ENCODE measurements at regions not wholly inside any gene's neighbourhood (a gene's known extent, or its start where the extent isn't known, plus 50 kb on each side); places are given as distances from the start of the nearest gene placed in this dataset.
"Not testable (repeated sequence)": the region's sequence is repeated elsewhere in the genome, so short reads cannot be mapped to it uniquely, and the experiment has no call there.

DNA sequence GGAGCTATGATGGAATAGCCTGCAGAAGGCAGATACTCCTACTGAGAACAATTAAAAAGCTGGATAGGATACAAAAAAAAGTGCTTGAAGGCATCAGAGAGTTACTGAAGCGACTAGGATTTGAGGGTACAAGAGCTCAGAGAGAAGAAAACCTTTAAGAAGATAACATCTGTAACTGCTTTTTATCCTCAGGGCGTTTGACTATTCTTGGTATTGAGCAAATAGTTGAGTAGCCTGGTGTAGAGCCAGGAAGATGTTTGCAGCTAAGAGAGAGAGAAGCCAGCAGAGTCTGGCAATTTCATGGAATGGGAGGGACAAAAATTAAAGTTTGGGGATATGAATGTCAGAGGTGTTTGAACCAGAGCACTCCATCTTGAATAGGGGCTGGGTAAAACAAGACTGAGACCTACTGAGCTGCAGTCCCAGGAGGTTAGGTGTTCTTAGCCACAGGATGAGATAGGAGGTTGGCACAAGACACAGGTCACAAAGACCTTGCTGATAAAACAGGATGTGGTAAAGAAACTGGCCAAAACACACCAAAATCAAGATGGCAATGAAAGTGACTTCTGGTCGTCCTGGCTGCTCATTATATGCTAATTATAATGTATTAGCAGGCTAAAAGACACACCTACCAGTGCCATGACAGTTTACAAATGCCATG lies 428.8 kb downstream of the SH2D4B start:
- no peaks in the 10 kb centered on the region for H3K4me1 ChIP-seq (ENCODE audit: control insufficient read depth, insufficient read depth, low read length)
- no peak overlapping the region for H3K4me3 ChIP-seq (ENCODE audit: low read depth in 2 of 2, low read length in 2 of 2)
- H3K27me3 ChIP-seq (ENCODE audit: control insufficient read depth, insufficient read depth, low read length) = no peaks in the 10 kb centered on the region
- DNase-seq (ENCODE audit: low read depth, low spot score) = no peak
- no peaks in the 10 kb centered on the region; the same call in 1 of the 2 replicates for H3K9me3 ChIP-seq (ENCODE audit: control insufficient read depth, insufficient read depth, low read depth, low read length)
- intact Hi-C loops (cut with micrococcal nuclease; ENCODE audit: unreplicated experiment) (no loop called here), in situ Hi-C loops (cut with HindIII; ENCODE audit: low pct_unique_long_range_greater_than_20kb, low sequenced_read_pairs) (no loop called here)
- ChIA-PET CTCF (no interaction called here), POLR2A (no interaction called here)
- no peak for ATAC-seq
- TF ChIP-seq POLR2AphosphoS5 (IDR thresholded peaks at IDR 0.05; ENCODE audit: low read depth, low read length) (no peak), CTCF (IDR thresholded peaks at IDR 0.05) (no peak), SIN3A (IDR thresholded peaks at IDR 0.05; ENCODE audit: borderline replicate concordance, insufficient read depth, low read depth, low read length) (no peak), TCF7L2 (IDR thresholded peaks at IDR 0.05; ENCODE audit: low read depth, low read length) (no peak)
- TF ChIP-seq, protein P1, sequence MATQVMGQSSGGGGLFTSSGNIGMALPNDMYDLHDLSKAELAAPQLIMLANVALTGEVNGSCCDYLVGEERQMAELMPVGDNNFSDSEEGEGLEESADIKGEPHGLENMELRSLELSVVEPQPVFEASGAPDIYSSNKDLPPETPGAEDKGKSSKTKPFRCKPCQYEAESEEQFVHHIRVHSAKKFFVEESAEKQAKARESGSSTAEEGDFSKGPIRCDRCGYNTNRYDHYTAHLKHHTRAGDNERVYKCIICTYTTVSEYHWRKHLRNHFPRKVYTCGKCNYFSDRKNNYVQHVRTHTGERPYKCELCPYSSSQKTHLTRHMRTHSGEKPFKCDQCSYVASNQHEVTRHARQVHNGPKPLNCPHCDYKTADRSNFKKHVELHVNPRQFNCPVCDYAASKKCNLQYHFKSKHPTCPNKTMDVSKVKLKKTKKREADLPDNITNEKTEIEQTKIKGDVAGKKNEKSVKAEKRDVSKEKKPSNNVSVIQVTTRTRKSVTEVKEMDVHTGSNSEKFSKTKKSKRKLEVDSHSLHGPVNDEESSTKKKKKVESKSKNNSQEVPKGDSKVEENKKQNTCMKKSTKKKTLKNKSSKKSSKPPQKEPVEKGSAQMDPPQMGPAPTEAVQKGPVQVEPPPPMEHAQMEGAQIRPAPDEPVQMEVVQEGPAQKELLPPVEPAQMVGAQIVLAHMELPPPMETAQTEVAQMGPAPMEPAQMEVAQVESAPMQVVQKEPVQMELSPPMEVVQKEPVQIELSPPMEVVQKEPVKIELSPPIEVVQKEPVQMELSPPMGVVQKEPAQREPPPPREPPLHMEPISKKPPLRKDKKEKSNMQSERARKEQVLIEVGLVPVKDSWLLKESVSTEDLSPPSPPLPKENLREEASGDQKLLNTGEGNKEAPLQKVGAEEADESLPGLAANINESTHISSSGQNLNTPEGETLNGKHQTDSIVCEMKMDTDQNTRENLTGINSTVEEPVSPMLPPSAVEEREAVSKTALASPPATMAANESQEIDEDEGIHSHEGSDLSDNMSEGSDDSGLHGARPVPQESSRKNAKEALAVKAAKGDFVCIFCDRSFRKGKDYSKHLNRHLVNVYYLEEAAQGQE (IDR thresholded peaks at IDR 0.05; ENCODE audit: insufficient read depth in 1 of 2, low read depth in 2 of 2, low read length in 1 of 2) = no peak
- H3K27ac ChIP-seq (ENCODE audit: low read length) = no peak overlapping the region
- BruUV-seq (replicated peaks) = no TSS peak
- H3K36me3 ChIP-seq (ENCODE audit: control insufficient read depth, insufficient read depth, low read length) = no peaks in the 10 kb centered on the region

DNA sequence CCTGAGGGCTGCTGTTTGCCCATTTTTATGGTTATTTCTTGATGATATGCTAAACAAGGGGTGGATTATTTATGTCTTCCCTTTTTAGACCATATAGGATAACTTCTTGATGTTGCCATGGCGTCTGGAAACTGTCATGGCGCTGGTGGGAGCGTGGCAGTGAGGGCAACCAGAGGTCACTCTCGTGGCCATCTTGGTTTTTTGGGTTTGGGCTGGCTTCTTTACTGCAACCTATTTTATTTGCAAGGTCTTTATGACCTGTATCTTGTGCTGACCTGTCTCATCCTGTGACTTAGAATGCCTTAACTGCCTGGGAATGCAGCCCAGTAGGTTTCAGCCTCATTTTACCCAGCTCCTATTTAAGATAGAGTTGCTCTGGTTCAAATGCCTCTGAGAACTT lies 429.7 kb downstream of the SH2D4B start:
- H3K9me3 ChIP-seq (ENCODE audit: control insufficient read depth, insufficient read depth, low read depth, low read length); H3K27ac ChIP-seq (ENCODE audit: low read length); ATAC-seq; H3K4me1 ChIP-seq (ENCODE audit: control insufficient read depth, insufficient read depth, low read length); intact Hi-C loops (cut with micrococcal nuclease; ENCODE audit: unreplicated experiment); H3K36me3 ChIP-seq (ENCODE audit: control insufficient read depth, insufficient read depth, low read length); H3K4me3 ChIP-seq (ENCODE audit: low read depth in 2 of 2, low read length in 2 of 2); in situ Hi-C loops (cut with HindIII; ENCODE audit: low pct_unique_long_range_greater_than_20kb, low sequenced_read_pairs); CTCF ChIA-PET; BruUV-seq (replicated peaks); H3K27me3 ChIP-seq (ENCODE audit: control insufficient read depth, insufficient read depth, low read length); DNase-seq (ENCODE audit: low read depth, low spot score); POLR2A ChIA-PET: not testable (repeated sequence)

- ChIA-PET POLR2A (no interaction called here), CTCF (no interaction called here)
- DNase-seq (ENCODE audit: low read depth, low spot score) (no peak), ATAC-seq (no peak)
- TF ChIP-seq TCF7L2 (IDR thresholded peaks at IDR 0.05; ENCODE audit: low read depth, low read length) (no peak), CTCF (IDR thresholded peaks at IDR 0.05) (no peak), SIN3A (IDR thresholded peaks at IDR 0.05; ENCODE audit: borderline replicate concordance, insufficient read depth, low read depth, low read length) (no peak), POLR2AphosphoS5 (IDR thresholded peaks at IDR 0.05; ENCODE audit: low read depth, low read length) (no peak)
- TF ChIP-seq, protein P1 (IDR thresholded peaks at IDR 0.05; ENCODE audit: insufficient read depth in 1 of 2, low read depth in 2 of 2, low read length in 1 of 2) = no peak
- no peaks in the 10 kb centered on the region for H3K4me1 ChIP-seq (ENCODE audit: control insufficient read depth, insufficient read depth, low read length)
- BruUV-seq (replicated peaks) = no TSS peak
- no peak overlapping the region for H3K4me3 ChIP-seq (ENCODE audit: low read depth in 2 of 2, low read length in 2 of 2)
- intact Hi-C loops (cut with micrococcal nuclease; ENCODE audit: unreplicated experiment) = no loop called here
- no peaks in the 10 kb centered on the region for H3K36me3 ChIP-seq (ENCODE audit: control insufficient read depth, insufficient read depth, low read length)
- H3K9me3 ChIP-seq (ENCODE audit: control insufficient read depth, insufficient read depth, low read depth, low read length) = no peaks in the 10 kb centered on the region; the same call in 1 of the 2 replicates
- no peak overlapping the region for H3K27ac ChIP-seq (ENCODE audit: low read length)
- no peaks in the 10 kb centered on the region for H3K27me3 ChIP-seq (ENCODE audit: control insufficient read depth, insufficient read depth, low read length)
- in situ Hi-C loops (cut with HindIII; ENCODE audit: low pct_unique_long_range_greater_than_20kb, low sequenced_read_pairs) = no loop called here
These were observed 431.2 kb downstream of the SH2D4B start for GRCh38 chr10:80968903-80969302.

Data from Panc1 (cell line).